ENCODE measurements at regions not wholly inside any gene's neighbourhood (a gene's known extent, or its start where the extent isn't known, plus 50 kb on each side); places are given as distances from the start of the nearest gene placed in this dataset.

GRCh38 chr13:61136515-61136914 is 279.1 kb downstream of the PCDH20 start:
- TF ChIP-seq CTCF (IDR thresholded peaks at IDR 0.05) (no peak), POLR2A (IDR thresholded peaks at IDR 0.05) (no peak)

Measured in esophagus squamous epithelium (tissue), 4 donors.